Left ventricle myocardium inferior (tissue), 1 donor: ENCODE measurements at regions not wholly inside any gene's neighbourhood (a gene's known extent, or its start where the extent isn't known, plus 50 kb on each side); places are given as distances from the start of the nearest gene placed in this dataset.

ENCODE experiments used
- DNase-seq: peaks from one replicate; pipeline ENCODE4 v3.0.0-alpha.2; 2020
- H3K27ac ChIP-seq: fragments of 200-600 bp; replicated peaks from 2 replicates; pipeline ENCODE4 v1.8.0; 2021
- H3K27me3 ChIP-seq: fragments of 200-600 bp; 2 replicates; pipeline ENCODE4 v1.8.0; 2021; ENCODE audit warnings: low read depth
- H3K36me3 ChIP-seq: fragments of 200-600 bp; 2 replicates; pipeline ENCODE4 v1.8.0; 2021
- H3K4me1 ChIP-seq: fragments of 200-600 bp; 2 replicates; pipeline ENCODE4 v1.8.0; 2021
- H3K4me3 ChIP-seq: fragments of 200-600 bp; 2 replicates; pipeline ENCODE4 v1.8.0; 2021; ENCODE audit warnings: mild to moderate bottlenecking, moderate library complexity
- H3K9me3 ChIP-seq: fragments of 200-600 bp; replicated peaks from 2 replicates; pipeline ENCODE4 v1.8.0; 2021
- CTCF ChIP-seq: fragments of 200-600 bp; IDR thresholded peaks from 2 replicates; pipeline ENCODE4 v1.8.0; 2021; ENCODE audit warnings: antibody characterized with exemption, mild to moderate bottlenecking, borderline replicate concordance
- intact Hi-C: fragments of 100-400 bp; cut with micrococcal nuclease; formaldehyde crosslinking; loops from one replicate; pipeline ENCODE4 v1.11.0; 2022
- donor health status: DM: no; HTN: yes; CAD: no; lungs with severe emphysema.

GRCh38 chr2:122021941-122022340, 266.5 kb downstream of the TSN start:
- DNase-seq = no peak
- TF ChIP-seq CTCF = no peak
- Histone ChIP-seq H3K27me3 (peaks cover 39% of the 10 kb centered on the region), H3K9me3 (no peaks in the 10 kb centered on the region), H3K27ac (no peak overlapping the region), H3K36me3 (no peaks in the 10 kb centered on the region), H3K4me1 (no peaks in the 10 kb centered on the region), H3K4me3 (no peak overlapping the region)
- intact Hi-C loops = no loop called here

GRCh38 chr2:122022531-122022930, 267.1 kb downstream of the TSN start:
- Histone ChIP-seq H3K4me3 (no peak overlapping the region), H3K36me3 (no peaks in the 10 kb centered on the region), H3K27ac (no peak overlapping the region), H3K4me1 (no peaks in the 10 kb centered on the region), H3K9me3 (no peaks in the 10 kb centered on the region), H3K27me3 (peaks cover 39% of the 10 kb centered on the region)
- intact Hi-C loops = no loop called here
- DNase-seq = no peak
- TF ChIP-seq CTCF = no peak

- TF ChIP-seq CTCF = no peak
- Histone ChIP-seq H3K27me3 (peaks cover 39% of the 10 kb centered on the region), H3K27ac (no peak overlapping the region), H3K4me3 (no peak overlapping the region), H3K36me3 (no peaks in the 10 kb centered on the region), H3K9me3 (no peaks in the 10 kb centered on the region), H3K4me1 (no peaks in the 10 kb centered on the region)
- DNase-seq = no peak
- intact Hi-C loops = no loop called here
Measured at GRCh38 chr2:122023059-122023864, 267.8 kb downstream of the TSN start.

- Histone ChIP-seq H3K4me1 (no peaks in the 10 kb centered on the region), H3K36me3 (no peaks in the 10 kb centered on the region), H3K4me3 (no peak overlapping the region), H3K9me3 (no peaks in the 10 kb centered on the region), H3K27me3 (peaks cover 2% of the 10 kb centered on the region), H3K27ac (no peak overlapping the region)
- TF ChIP-seq CTCF = no peak
- intact Hi-C loops = no loop called here
- no peak for DNase-seq
Measured at GRCh38 chr2:122027510-122028217, 272.2 kb downstream of the TSN start.

- no peak for DNase-seq
- Histone ChIP-seq H3K9me3 (no peaks in the 10 kb centered on the region), H3K4me1 (no peaks in the 10 kb centered on the region), H3K36me3 (no peaks in the 10 kb centered on the region), H3K4me3 (no peak overlapping the region), H3K27me3 (peaks cover 5% of the 10 kb centered on the region), H3K27ac (no peak overlapping the region)
- intact Hi-C loops = no loop called here
- no peak for TF ChIP-seq CTCF
Measured at GRCh38 chr2:122028371-122029100, 273.1 kb downstream of the TSN start.
